ENCODE measurements at regions not wholly inside any gene's neighbourhood (a gene's known extent, or its start where the extent isn't known, plus 50 kb on each side); places are given as distances from the start of the nearest gene placed in this dataset.

DNA sequence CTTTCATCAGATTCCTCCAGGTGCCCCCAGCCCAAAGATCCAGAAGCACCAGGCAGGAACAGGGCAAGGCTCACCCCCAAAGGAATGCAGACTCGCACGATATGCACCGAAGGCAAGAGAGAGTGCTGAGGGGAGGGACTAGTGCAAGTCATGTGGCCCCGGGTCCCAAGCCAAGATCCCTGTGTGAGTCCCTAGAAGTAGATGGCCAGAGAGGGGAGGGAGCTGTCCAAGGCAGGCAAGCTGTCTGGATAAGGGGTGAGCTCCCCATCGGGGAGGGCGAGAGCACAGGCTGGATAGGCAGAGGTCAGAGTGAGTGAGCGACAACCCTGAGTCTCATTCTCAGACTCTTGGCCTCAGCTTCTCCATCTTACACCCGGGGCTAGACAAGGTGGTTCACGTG is 171.5 kb upstream of the LINGO1 start:
- TF ChIP-seq, protein P1, sequence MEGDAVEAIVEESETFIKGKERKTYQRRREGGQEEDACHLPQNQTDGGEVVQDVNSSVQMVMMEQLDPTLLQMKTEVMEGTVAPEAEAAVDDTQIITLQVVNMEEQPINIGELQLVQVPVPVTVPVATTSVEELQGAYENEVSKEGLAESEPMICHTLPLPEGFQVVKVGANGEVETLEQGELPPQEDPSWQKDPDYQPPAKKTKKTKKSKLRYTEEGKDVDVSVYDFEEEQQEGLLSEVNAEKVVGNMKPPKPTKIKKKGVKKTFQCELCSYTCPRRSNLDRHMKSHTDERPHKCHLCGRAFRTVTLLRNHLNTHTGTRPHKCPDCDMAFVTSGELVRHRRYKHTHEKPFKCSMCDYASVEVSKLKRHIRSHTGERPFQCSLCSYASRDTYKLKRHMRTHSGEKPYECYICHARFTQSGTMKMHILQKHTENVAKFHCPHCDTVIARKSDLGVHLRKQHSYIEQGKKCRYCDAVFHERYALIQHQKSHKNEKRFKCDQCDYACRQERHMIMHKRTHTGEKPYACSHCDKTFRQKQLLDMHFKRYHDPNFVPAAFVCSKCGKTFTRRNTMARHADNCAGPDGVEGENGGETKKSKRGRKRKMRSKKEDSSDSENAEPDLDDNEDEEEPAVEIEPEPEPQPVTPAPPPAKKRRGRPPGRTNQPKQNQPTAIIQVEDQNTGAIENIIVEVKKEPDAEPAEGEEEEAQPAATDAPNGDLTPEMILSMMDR (IDR thresholded peaks at IDR 0.05), result no peak
- TF ChIP-seq POLR2AphosphoS5 (IDR thresholded peaks at IDR 0.05; ENCODE audit: low read depth, low read length), result no peak
- no peak for TF ChIP-seq TCF7L2 (IDR thresholded peaks at IDR 0.05; ENCODE audit: low read depth, low read length)
- TF ChIP-seq, protein P2, sequence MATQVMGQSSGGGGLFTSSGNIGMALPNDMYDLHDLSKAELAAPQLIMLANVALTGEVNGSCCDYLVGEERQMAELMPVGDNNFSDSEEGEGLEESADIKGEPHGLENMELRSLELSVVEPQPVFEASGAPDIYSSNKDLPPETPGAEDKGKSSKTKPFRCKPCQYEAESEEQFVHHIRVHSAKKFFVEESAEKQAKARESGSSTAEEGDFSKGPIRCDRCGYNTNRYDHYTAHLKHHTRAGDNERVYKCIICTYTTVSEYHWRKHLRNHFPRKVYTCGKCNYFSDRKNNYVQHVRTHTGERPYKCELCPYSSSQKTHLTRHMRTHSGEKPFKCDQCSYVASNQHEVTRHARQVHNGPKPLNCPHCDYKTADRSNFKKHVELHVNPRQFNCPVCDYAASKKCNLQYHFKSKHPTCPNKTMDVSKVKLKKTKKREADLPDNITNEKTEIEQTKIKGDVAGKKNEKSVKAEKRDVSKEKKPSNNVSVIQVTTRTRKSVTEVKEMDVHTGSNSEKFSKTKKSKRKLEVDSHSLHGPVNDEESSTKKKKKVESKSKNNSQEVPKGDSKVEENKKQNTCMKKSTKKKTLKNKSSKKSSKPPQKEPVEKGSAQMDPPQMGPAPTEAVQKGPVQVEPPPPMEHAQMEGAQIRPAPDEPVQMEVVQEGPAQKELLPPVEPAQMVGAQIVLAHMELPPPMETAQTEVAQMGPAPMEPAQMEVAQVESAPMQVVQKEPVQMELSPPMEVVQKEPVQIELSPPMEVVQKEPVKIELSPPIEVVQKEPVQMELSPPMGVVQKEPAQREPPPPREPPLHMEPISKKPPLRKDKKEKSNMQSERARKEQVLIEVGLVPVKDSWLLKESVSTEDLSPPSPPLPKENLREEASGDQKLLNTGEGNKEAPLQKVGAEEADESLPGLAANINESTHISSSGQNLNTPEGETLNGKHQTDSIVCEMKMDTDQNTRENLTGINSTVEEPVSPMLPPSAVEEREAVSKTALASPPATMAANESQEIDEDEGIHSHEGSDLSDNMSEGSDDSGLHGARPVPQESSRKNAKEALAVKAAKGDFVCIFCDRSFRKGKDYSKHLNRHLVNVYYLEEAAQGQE (IDR thresholded peaks at IDR 0.05; ENCODE audit: insufficient read depth in 1 of 2, low read depth in 2 of 2, low read length in 1 of 2), result 0 out of 4 replicates have a peak, but pooled peaks of 1 of the 2 experiments have one; percentile 24
- no peak for TF ChIP-seq SIN3A (IDR thresholded peaks at IDR 0.05; ENCODE audit: borderline replicate concordance, insufficient read depth, low read depth, low read length)

Data from Panc1 (cell line).